ENCODE measurements at regions not wholly inside any gene's neighbourhood (a gene's known extent, or its start where the extent isn't known, plus 50 kb on each side); places are given as distances from the start of the nearest gene placed in this dataset.

GRCh38 chr2:126799301-126799700 lies 99.4 kb upstream of the TEX51 start:
- no peak for TF ChIP-seq EZH2 (IDR thresholded peaks at IDR 0.05; ENCODE audit: low read length)
- no peak for TF ChIP-seq CTCF (optimal IDR thresholded peaks at IDR 0.05 in 1 of 3, IDR thresholded peaks at IDR 0.05 in 1 of 3, conservative IDR thresholded peaks at IDR 0.05 in 1 of 3; ENCODE audit: extremely low read depth in 1 of 3, insufficient read depth in 2 of 3, low read length in 3 of 3)
- Histone ChIP-seq H2AFZ (ENCODE audit: control insufficient read depth, low read length) (no peak overlapping the region), H3K4me2 (ENCODE audit: control insufficient read depth, extremely low read depth, insufficient read depth, low read depth, low read length) (no peak overlapping the region), H3K4me3 (ENCODE audit: control insufficient read depth in 2 of 3, extremely low read depth in 1 of 3, insufficient read depth in 2 of 3, low read depth in 1 of 3, low read length in 3 of 3) (no peak overlapping the region), H3K9me3 (ENCODE audit: control insufficient read depth, low read depth, low read length) (peaks cover 1% of the 10 kb centered on the region), H4K20me1 (ENCODE audit: control insufficient read depth, extremely low read depth, insufficient read depth, low read length) (no peaks in the 10 kb centered on the region), H3K27ac (ENCODE audit: control insufficient read depth, insufficient read depth, low read length) (no peak overlapping the region), H3K4me1 (ENCODE audit: control insufficient read depth, extremely low read depth, insufficient read depth, low read length) (no peaks in the 10 kb centered on the region), H3K36me3 (ENCODE audit: control insufficient read depth in 2 of 2, extremely low read depth in 1 of 2, insufficient read depth in 2 of 2, low read length in 2 of 2) (no peaks in the 10 kb centered on the region), H3K27me3 (ENCODE audit: control insufficient read depth, extremely low read depth, insufficient read depth, low read length) (no peaks in the 10 kb centered on the region), H3K9me1 (ENCODE audit: control insufficient read depth, extremely low read depth, insufficient read depth, low read length) (no peaks in the 10 kb centered on the region), H3K9ac (ENCODE audit: control insufficient read depth, extremely low read depth, insufficient read depth, low read length) (no peak overlapping the region), H3K79me2 (ENCODE audit: control insufficient read depth, insufficient read depth, low read length) (no peaks in the 10 kb centered on the region)
- FAIRE-seq (no peak), DNase-seq (ENCODE audit: low read depth, low spot score) (no peak)
- dilution Hi-C loops (cut with MboI; ENCODE audit: extremely low pct_ligation_motif_present, low sequenced_read_pairs) = no loop called here

- Histone ChIP-seq H2AFZ (ENCODE audit: control insufficient read depth, low read length) (no peak overlapping the region), H3K27me3 (ENCODE audit: control insufficient read depth, extremely low read depth, insufficient read depth, low read length) (no peaks in the 10 kb centered on the region), H3K4me1 (ENCODE audit: control insufficient read depth, extremely low read depth, insufficient read depth, low read length) (no peaks in the 10 kb centered on the region), H4K20me1 (ENCODE audit: control insufficient read depth, extremely low read depth, insufficient read depth, low read length) (no peaks in the 10 kb centered on the region), H3K4me2 (ENCODE audit: control insufficient read depth, extremely low read depth, insufficient read depth, low read depth, low read length) (no peak overlapping the region), H3K27ac (ENCODE audit: control insufficient read depth, insufficient read depth, low read length) (no peak overlapping the region), H3K36me3 (ENCODE audit: control insufficient read depth in 2 of 2, extremely low read depth in 1 of 2, insufficient read depth in 2 of 2, low read length in 2 of 2) (no peaks in the 10 kb centered on the region), H3K9ac (ENCODE audit: control insufficient read depth, extremely low read depth, insufficient read depth, low read length) (no peak overlapping the region), H3K4me3 (ENCODE audit: control insufficient read depth in 2 of 3, extremely low read depth in 1 of 3, insufficient read depth in 2 of 3, low read depth in 1 of 3, low read length in 3 of 3) (no peak overlapping the region), H3K79me2 (ENCODE audit: control insufficient read depth, insufficient read depth, low read length) (no peaks in the 10 kb centered on the region), H3K9me1 (ENCODE audit: control insufficient read depth, extremely low read depth, insufficient read depth, low read length) (no peaks in the 10 kb centered on the region), H3K9me3 (ENCODE audit: control insufficient read depth, low read depth, low read length) (peaks cover 1% of the 10 kb centered on the region)
- no peak for DNase-seq (ENCODE audit: low read depth, low spot score)
- TF ChIP-seq EZH2 (IDR thresholded peaks at IDR 0.05; ENCODE audit: low read length) (no peak), CTCF (optimal IDR thresholded peaks at IDR 0.05 in 1 of 3, IDR thresholded peaks at IDR 0.05 in 1 of 3, conservative IDR thresholded peaks at IDR 0.05 in 1 of 3; ENCODE audit: extremely low read depth in 1 of 3, insufficient read depth in 2 of 3, low read length in 3 of 3) (no peak)
- FAIRE-seq = no peak
- dilution Hi-C loops (cut with MboI; ENCODE audit: extremely low pct_ligation_motif_present, low sequenced_read_pairs) = no loop called here
These were observed 97.2 kb upstream of the TEX51 start for GRCh38 chr2:126801473-126801872.

All from keratinocyte (primary cell).